ENCODE measurements at regions not wholly inside any gene's neighbourhood (a gene's known extent, or its start where the extent isn't known, plus 50 kb on each side); places are given as distances from the start of the nearest gene placed in this dataset.
"Not testable (repeated sequence)": the region's sequence is repeated elsewhere in the genome, so short reads cannot be mapped to it uniquely, and the experiment has no call there.

- DNase-seq (ENCODE audit: low read depth, low spot score), result not testable (repeated sequence)
Measured at GRCh38 chr1:146282807-146283526, 54.1 kb upstream of the NOTCH2NLA start.

GRCh38 chr1:146281522-146281921 is 52.7 kb upstream of the NOTCH2NLA start:
- not testable (repeated sequence) for DNase-seq (ENCODE audit: low read depth, low spot score)

GRCh38 chr1:146278758-146279157 is 49.9 kb upstream of the NOTCH2NLA start:
- not testable (repeated sequence) for DNase-seq (ENCODE audit: low read depth, low spot score)
